Heart right ventricle (tissue), 16 donors: ENCODE measurements at regions not wholly inside any gene's neighbourhood (a gene's known extent, or its start where the extent isn't known, plus 50 kb on each side); places are given as distances from the start of the nearest gene placed in this dataset.

Source experiments
- ATAC-seq, 8 donors: fragments of 200-7000 bp; cut with Tn5 transposase; one replicate each; pipeline ENCODE4 v1.9.1; 2020; ENCODE audit warnings: mild to moderate bottlenecking in 8 of 8, moderate library complexity in 8 of 8, moderate number of reproducible peaks in 1 of 8
- DNase-seq, 2 donors: peaks; one replicate each; pipeline ENCODE4 v3.0.0-alpha.2; 2020
- H3K27ac ChIP-seq, 10 donors: fragments of 200-600 bp; sonication (generic) in 2 of 10; one replicate each; pipeline versions ENCODE4 v1.5.0 to v1.8.0; 2020 to 2022; ENCODE audit warnings: mild to moderate bottlenecking in 3 of 10
- H3K27me3 ChIP-seq, 7 donors: fragments of 200-600 bp; one replicate each; pipeline ENCODE4 v1.8.0; 2021 to 2022; ENCODE audit warnings: mild to moderate bottlenecking in 2 of 7
- H3K36me3 ChIP-seq, 9 donors: fragments of 200-600 bp; sonication (generic) in 1 of 9; one replicate each; pipeline versions ENCODE4 v1.5.0 to v1.8.0; 2020 to 2022; ENCODE audit warnings: mild to moderate bottlenecking in 2 of 9
- H3K4me1 ChIP-seq, 9 donors: fragments of 200-600 bp; sonication (generic) in 1 of 9; one replicate each; pipeline versions ENCODE4 v1.5.0 to v1.8.0; 2020 to 2022; ENCODE audit warnings: mild to moderate bottlenecking in 4 of 9
- H3K4me3 ChIP-seq, 10 donors: fragments of 200-600 bp; sonication (generic) in 2 of 10; one replicate each; pipeline versions ENCODE4 v1.5.0 to v1.8.0; 2020 to 2022; ENCODE audit warnings: mild to moderate bottlenecking in 7 of 10, moderate library complexity in 2 of 10
- H3K9me3 ChIP-seq, 11 donors: fragments of 200-600 bp in 10 of 11; sonication (generic) in 2 of 11; one replicate each; pipeline versions ENCODE4 v1.5.0 to v1.8.0; 2013 to 2022; ENCODE audit warnings: mild to moderate bottlenecking in 2 of 11, control low read depth in 1 of 11, moderate library complexity in 1 of 11
- CTCF ChIP-seq, 9 donors: fragments of 200-600 bp; sonication (generic) in 2 of 9; IDR thresholded peaks; one replicate each; pipeline versions ENCODE4 v1.5.0 to v1.8.0; 2021 to 2022; ENCODE audit warnings: antibody characterized with exemption in 9 of 9, mild to moderate bottlenecking in 5 of 9, moderate library complexity in 1 of 9
- WGBS, 2 donors: extraction: QIAGEN DNeasy Blood & Tissue Kit; methylation state at CpG; one replicate each; pipeline ENCODE4 v1.1.7; 2013; ENCODE audit warnings: inconsistent platforms in 1 of 2; 5-methylcytosine and 5-hydroxymethylcytosine counted together
- intact Hi-C, 10 donors: fragments of 100-400 bp; cut with DNase I; formaldehyde crosslinking; loops; one replicate each; pipeline versions ENCODE4 v1.11.1 to v1.14.2; 2022
- donor health status: Arrhythmogenic right ventricular cardiomyopathy.
- donor health status: ischemic (EF 13 %, LVEDD 7.1; RV severe dilation, severe dysfunction).
- donor health status: healthy with polysubstance abuse.
- donor health status: DM: no; HTN: yes; CAD: no.
- donor health status: DM: no; HTN: no; CAD: no.
- donor health status: ischemic (EF 25% LVEDD 6.9; RV normal size, moderate dysfunction).
- donor health status: ischemic (EF 25% LVEDD 5.7; RV mildly dilated, moderate dysfunction).
- donor health status: healthy.
- donor health status: DM: yes; HTN: yes; CAD: no.
- donor health status: Ischemic cardiomyopathy.
- donor health status: ischemic (EF 35%, LVEDD 5.7; RV mildly dilated, moderate dysfunction).
- donor health status: nonischemic (EF 11% LVEDD 7.7; RV severe dilation, severe dysfunction).
- donor health status: DM: yes; HTN: yes; CAD: no.
- donor health status: PGD.
- donor health status: ischemic (EF 29% LVEDD 5.4; RV normal size, mild dysfunction).
- donor health status: nonischemic (EF 23%, LVEDD 6.1; RV moderate dilation, normal function).

GRCh38 chr9:20125727-20126126 lies 336.9 kb upstream of the SLC24A2 start:
- ATAC-seq (no peak), DNase-seq (no peak)
- Histone ChIP-seq H3K4me3 (no peak overlapping the region), H3K4me1 (no peaks in the 10 kb centered on the region), H3K9me3 (peaks cover 0 to 4% (median 0%) of the 10 kb centered on the region in 11 donors), H3K36me3 (no peaks in the 10 kb centered on the region), H3K27ac (no peak overlapping the region), H3K27me3 (no peaks in the 10 kb centered on the region)
- WGBS, 2 donors = 42 to 56% methylated on average over 1 of the region's 1 CpG
- intact Hi-C loops = loop anchor here in 1 of 10 donors (10.0 kb wide), 1 partner anchor 161 kb away; no protein-coding TSS in a partner anchor
- no peak for TF ChIP-seq CTCF (IDR thresholded peaks at IDR 0.05)

GRCh38 chr9:20119566-20119965 lies 330.7 kb upstream of the SLC24A2 start:
- DNase-seq (no peak), ATAC-seq (no peak)
- Histone ChIP-seq H3K9me3 (peaks cover 0 to 13% (median 6%) of the 10 kb centered on the region in 11 donors), H3K4me1 (no peaks in the 10 kb centered on the region), H3K27me3 (no peaks in the 10 kb centered on the region), H3K27ac (no peak overlapping the region), H3K36me3 (no peaks in the 10 kb centered on the region), H3K4me3 (no peak overlapping the region)
- TF ChIP-seq CTCF (IDR thresholded peaks at IDR 0.05) = no peak
- intact Hi-C loops = no loop called here
- 97 to 98% methylated on average over 1 of the region's 1 CpG for WGBS, 2 donors

GRCh38 chr9:20117986-20118385 lies 329.1 kb upstream of the SLC24A2 start:
- peaks cover 0 to 16% (median 6%) of the 10 kb centered on the region in 11 donors for H3K9me3 ChIP-seq
- H3K27me3 ChIP-seq = no peaks in the 10 kb centered on the region
- no peaks in the 10 kb centered on the region for H3K36me3 ChIP-seq
- intact Hi-C loops = no loop called here
- H3K4me3 ChIP-seq = no peak overlapping the region
- no peak overlapping the region for H3K27ac ChIP-seq
- no peak for TF ChIP-seq CTCF (IDR thresholded peaks at IDR 0.05)
- no peak for DNase-seq
- no peak for ATAC-seq
- WGBS, 2 donors = 84% methylated on average over 2 of the region's 2 CpGs
- no peaks in the 10 kb centered on the region for H3K4me1 ChIP-seq

- H3K27ac ChIP-seq = no peak overlapping the region
- no peaks in the 10 kb centered on the region for H3K27me3 ChIP-seq
- H3K4me3 ChIP-seq = no peak overlapping the region
- ATAC-seq (no peak), DNase-seq (no peak)
- H3K36me3 ChIP-seq = no peaks in the 10 kb centered on the region
- H3K9me3 ChIP-seq = peaks cover 0 to 16% (median 6%) of the 10 kb centered on the region in 11 donors
- H3K4me1 ChIP-seq = no peaks in the 10 kb centered on the region
- intact Hi-C loops = no loop called here
- 45 to 69% methylated on average over 2 of the region's 2 CpGs for WGBS, 2 donors
- TF ChIP-seq CTCF (IDR thresholded peaks at IDR 0.05) = no peak
These were observed 328.6 kb upstream of the SLC24A2 start for GRCh38 chr9:20117482-20117881.
